Lower lobe of right lung (tissue), 2 donors: ENCODE measurements at regions not wholly inside any gene's neighbourhood (a gene's known extent, or its start where the extent isn't known, plus 50 kb on each side); places are given as distances from the start of the nearest gene placed in this dataset.

Experiments used
- ATAC-seq, 2 donors: fragments of 200-7000 bp; cut with Tn5 transposase; one replicate each; pipeline ENCODE4 v1.9.1; 2020 to 2022; ENCODE audit warnings: mild to moderate bottlenecking in 2 of 2, moderate library complexity in 2 of 2
- DNase-seq: peaks from one replicate; pipeline ENCODE4 v3.0.0-alpha.2; 2020
- H3K27ac ChIP-seq: fragments of 200-600 bp; one replicate; pipeline ENCODE4 v1.8.0; 2022
- H3K27me3 ChIP-seq: fragments of 200-600 bp; one replicate; pipeline ENCODE4 v1.8.0; 2022; ENCODE audit warnings: low read depth
- H3K36me3 ChIP-seq: fragments of 200-600 bp; one replicate; pipeline ENCODE4 v1.8.0; 2022; ENCODE audit warnings: mild to moderate bottlenecking
- H3K4me1 ChIP-seq: fragments of 200-600 bp; one replicate; pipeline ENCODE4 v1.8.0; 2022
- H3K4me3 ChIP-seq: fragments of 200-600 bp; one replicate; pipeline ENCODE4 v1.8.0; 2022; ENCODE audit warnings: mild to moderate bottlenecking
- H3K9me3 ChIP-seq: fragments of 200-600 bp; one replicate; pipeline ENCODE4 v1.8.0; 2022
- intact Hi-C: fragments of 100-400 bp; cut with DNase I; formaldehyde crosslinking; loops from one replicate; pipeline ENCODE4 v1.11.0; 2022
- TF ChIP-seq, protein P1 (sequence below): fragments of 200-600 bp; IDR thresholded peaks from one replicate; pipeline ENCODE4 v1.8.0; 2022; ENCODE audit warnings: antibody characterized with exemption, mild to moderate bottlenecking
- donor health status: DM: no; HTN: yes; CAD: no; lungs with severe emphysema.

- TF ChIP-seq, protein P1, sequence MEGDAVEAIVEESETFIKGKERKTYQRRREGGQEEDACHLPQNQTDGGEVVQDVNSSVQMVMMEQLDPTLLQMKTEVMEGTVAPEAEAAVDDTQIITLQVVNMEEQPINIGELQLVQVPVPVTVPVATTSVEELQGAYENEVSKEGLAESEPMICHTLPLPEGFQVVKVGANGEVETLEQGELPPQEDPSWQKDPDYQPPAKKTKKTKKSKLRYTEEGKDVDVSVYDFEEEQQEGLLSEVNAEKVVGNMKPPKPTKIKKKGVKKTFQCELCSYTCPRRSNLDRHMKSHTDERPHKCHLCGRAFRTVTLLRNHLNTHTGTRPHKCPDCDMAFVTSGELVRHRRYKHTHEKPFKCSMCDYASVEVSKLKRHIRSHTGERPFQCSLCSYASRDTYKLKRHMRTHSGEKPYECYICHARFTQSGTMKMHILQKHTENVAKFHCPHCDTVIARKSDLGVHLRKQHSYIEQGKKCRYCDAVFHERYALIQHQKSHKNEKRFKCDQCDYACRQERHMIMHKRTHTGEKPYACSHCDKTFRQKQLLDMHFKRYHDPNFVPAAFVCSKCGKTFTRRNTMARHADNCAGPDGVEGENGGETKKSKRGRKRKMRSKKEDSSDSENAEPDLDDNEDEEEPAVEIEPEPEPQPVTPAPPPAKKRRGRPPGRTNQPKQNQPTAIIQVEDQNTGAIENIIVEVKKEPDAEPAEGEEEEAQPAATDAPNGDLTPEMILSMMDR: no peak
- no peaks in the 10 kb centered on the region for H3K36me3 ChIP-seq
- ATAC-seq: no peak
- intact Hi-C loops: no loop called here
- no peaks in the 10 kb centered on the region for H3K4me1 ChIP-seq
- H3K27ac ChIP-seq: no peak overlapping the region
- H3K9me3 ChIP-seq: no peaks in the 10 kb centered on the region
- H3K4me3 ChIP-seq: no peak overlapping the region
- no peaks in the 10 kb centered on the region for H3K27me3 ChIP-seq
- DNase-seq: no peak
Measured at GRCh38 chr5:63894690-63895089, 67.6 kb downstream of the HTR1A start.

- Histone ChIP-seq H3K36me3 (no peaks in the 10 kb centered on the region), H3K9me3 (no peaks in the 10 kb centered on the region), H3K4me3 (no peak overlapping the region), H3K27me3 (no peaks in the 10 kb centered on the region), H3K4me1 (no peaks in the 10 kb centered on the region), H3K27ac (no peak overlapping the region)
- TF ChIP-seq, protein P1: no peak
- DNase-seq (no peak), ATAC-seq (no peak)
- intact Hi-C loops: no loop called here
Measured at GRCh38 chr5:63878788-63879187, 83.5 kb downstream of the HTR1A start.

- no peak overlapping the region for H3K27ac ChIP-seq
- H3K36me3 ChIP-seq: no peaks in the 10 kb centered on the region
- no peaks in the 10 kb centered on the region for H3K4me1 ChIP-seq
- TF ChIP-seq, protein P1: no peak
- intact Hi-C loops: no loop called here
- H3K9me3 ChIP-seq: no peaks in the 10 kb centered on the region
- no peaks in the 10 kb centered on the region for H3K27me3 ChIP-seq
- H3K4me3 ChIP-seq: no peak overlapping the region
- no peak for ATAC-seq
- no peak for DNase-seq
Measured at GRCh38 chr5:63877961-63878360, 84.3 kb downstream of the HTR1A start.

DNA sequence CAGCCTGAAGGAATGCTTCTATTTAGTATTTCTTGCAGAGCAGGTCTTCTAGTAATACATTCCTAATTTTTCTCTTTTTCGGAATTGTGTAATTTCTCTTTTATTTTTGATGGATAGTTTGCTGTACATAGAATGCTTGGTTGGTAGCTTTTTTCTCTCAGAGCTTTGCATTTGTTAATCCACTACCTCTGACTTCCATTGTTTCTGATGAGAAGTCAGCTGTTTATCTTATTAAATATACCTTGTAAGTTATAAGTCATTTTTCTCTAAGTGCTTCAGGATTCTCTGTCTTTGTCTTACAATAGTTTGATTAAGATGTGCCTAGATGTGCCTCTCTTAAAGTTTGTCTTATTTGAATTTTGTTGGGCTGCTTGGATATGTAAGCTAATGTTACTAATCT, 101.9 kb downstream of the HTR1A start:
- DNase-seq (no peak), ATAC-seq (no peak)
- Histone ChIP-seq H3K27me3 (no peaks in the 10 kb centered on the region), H3K4me3 (no peak overlapping the region), H3K36me3 (no peaks in the 10 kb centered on the region), H3K4me1 (no peaks in the 10 kb centered on the region), H3K9me3 (peaks cover 31% of the 10 kb centered on the region), H3K27ac (no peak overlapping the region)
- intact Hi-C loops: no loop called here
- TF ChIP-seq, protein P1: no peak

GRCh38 chr5:63854076-63854475, 108.2 kb downstream of the HTR1A start:
- no peak for DNase-seq
- TF ChIP-seq, protein P1: no peak
- no peaks in the 10 kb centered on the region for H3K4me1 ChIP-seq
- no peak overlapping the region for H3K27ac ChIP-seq
- H3K4me3 ChIP-seq: no peak overlapping the region
- no peaks in the 10 kb centered on the region for H3K36me3 ChIP-seq
- no peak for ATAC-seq
- intact Hi-C loops: no loop called here
- peaks cover 1% of the 10 kb centered on the region for H3K9me3 ChIP-seq
- no peaks in the 10 kb centered on the region for H3K27me3 ChIP-seq

- DNase-seq (no peak), ATAC-seq (no peak)
- Histone ChIP-seq H3K27me3 (no peaks in the 10 kb centered on the region), H3K4me1 (no peaks in the 10 kb centered on the region), H3K36me3 (no peaks in the 10 kb centered on the region), H3K27ac (no peak overlapping the region), H3K4me3 (no peak overlapping the region), H3K9me3 (no peaks in the 10 kb centered on the region)
- intact Hi-C loops: no loop called here
- TF ChIP-seq, protein P1: no peak
Measured at GRCh38 chr5:63843190-63843589, 119.1 kb downstream of the HTR1A start.
